HEK293 (cell line): ENCODE measurements at regions not wholly inside any gene's neighbourhood (a gene's known extent, or its start where the extent isn't known, plus 50 kb on each side); places are given as distances from the start of the nearest gene placed in this dataset.

Source experiments
- CTCF ChIA-PET: fragments of 350-600 bp; formaldehyde crosslinking; extraction: SDS; loops from one replicate; lab custom pipeline; 2021; ENCODE audit warnings: antibody characterized with exemption; lab: Yijun Ruan, JAX
- POLR2A ChIA-PET: fragments of 300-600 bp; formaldehyde crosslinking; extraction: SDS; loops from one replicate; lab custom pipeline; 2020; ENCODE audit warnings: antibody characterized with exemption, inconsistent platforms; lab: Yijun Ruan, JAX
- H3K27ac ChIP-seq: fragments of 200-500 bp; sonication (Bioruptor generic); 2 replicates; pipeline ENCODE4 v1.5.1; 2014; ENCODE audit warnings: low read depth, low read length, control low read depth, inconsistent platforms; ENCODE audit errors: extremely low read depth
- H3K36me3 ChIP-seq, 2 experiments: fragments of 200-500 bp in 1 of 2; sonication (Bioruptor generic) in 1 of 2; 1 replicate in 1 of 2; 2 replicates in 1 of 2; pipeline ENCODE4 v1.5.1; 2014 to 2017; ENCODE audit warnings: inconsistent platforms in 2 of 2, low read length in 2 of 2; ENCODE audit not compliant: control insufficient read depth in 2 of 2, insufficient read depth in 1 of 2
- H3K4me1 ChIP-seq: fragments of 200-500 bp; sonication (Bioruptor generic); 2 replicates; pipeline ENCODE4 v1.5.1; 2014; ENCODE audit warnings: mild to moderate bottlenecking, low read length, inconsistent platforms; ENCODE audit not compliant: control insufficient read depth, insufficient read depth
- H3K4me3 ChIP-seq: 2 replicates; pipeline ENCODE4 v1.5.1; 2011; ENCODE audit warnings: low read depth, mild to moderate bottlenecking, control low read depth, low read length, moderate library complexity
- H3K9me3 ChIP-seq: fragments of 200-500 bp; sonication (Bioruptor generic); 2 replicates; pipeline ENCODE4 v1.5.1; 2014; ENCODE audit warnings: low read depth, low read length, inconsistent platforms; ENCODE audit not compliant: control insufficient read depth, insufficient read depth
- BCL11B ChIP-seq: fragments of 450-650 bp; formaldehyde crosslinking; IDR thresholded peaks from 2 replicates; pipeline ENCODE4 v1.5.1; 2016; ENCODE audit warnings: low read depth, missing biosample characterization, missing genetic modification characterization
- GLI2 ChIP-seq: fragments of 450-650 bp; formaldehyde crosslinking; IDR thresholded peaks from 2 replicates; pipeline ENCODE4; 2017; ENCODE audit warnings: missing biosample characterization, missing genetic modification characterization, low read depth, borderline replicate concordance
- GLI4 ChIP-seq: fragments of 450-650 bp; formaldehyde crosslinking; IDR thresholded peaks from 2 replicates; pipeline ENCODE4 v1.5.1; 2016; ENCODE audit warnings: missing biosample characterization, missing genetic modification characterization
- HOXC10 ChIP-seq: sonication (generic); formaldehyde crosslinking; IDR thresholded peaks from 2 replicates; pipeline ENCODE4 v1.8.1; 2023; ENCODE audit warnings: mild to moderate bottlenecking, missing genetic modification reagents
- MYNN ChIP-seq: fragments of 450-650 bp; formaldehyde crosslinking; IDR thresholded peaks from 2 replicates; pipeline ENCODE4 v1.5.1; 2016; ENCODE audit warnings: missing biosample characterization, missing genetic modification characterization, borderline replicate concordance
- TCF7L2 ChIP-seq: IDR thresholded peaks from 2 replicates; pipeline ENCODE4 v1.6.1; 2011; ENCODE audit warnings: low read depth, mild to moderate bottlenecking, inconsistent platforms, low read length, moderate library complexity, borderline replicate concordance
- ZBTB20 ChIP-seq: fragments of 450-650 bp; formaldehyde crosslinking; IDR thresholded peaks from 2 replicates; pipeline ENCODE4 v1.5.1; 2016; ENCODE audit warnings: missing biosample characterization, missing genetic modification characterization
- ZNF10 ChIP-seq: fragments of 450-650 bp; formaldehyde crosslinking; IDR thresholded peaks from 2 replicates; pipeline ENCODE4 v1.5.1; 2017; ENCODE audit warnings: missing biosample characterization, missing genetic modification characterization
- ZNF221 ChIP-seq: fragments of 450-650 bp; formaldehyde crosslinking; IDR thresholded peaks from 2 replicates; pipeline ENCODE4 v1.5.1; 2017; ENCODE audit warnings: missing biosample characterization, missing genetic modification characterization, borderline replicate concordance
- ZNF37A ChIP-seq: fragments of 450-650 bp; IDR thresholded peaks from 2 replicates; pipeline ENCODE4 v1.5.1; 2018; ENCODE audit warnings: missing biosample characterization, missing genetic modification characterization
- ZNF394 ChIP-seq: fragments of 450-650 bp; formaldehyde crosslinking; IDR thresholded peaks from 2 replicates; pipeline ENCODE4 v1.5.1; 2016; ENCODE audit warnings: missing biosample characterization, missing genetic modification characterization, mild to moderate bottlenecking, moderate library complexity, borderline replicate concordance
- ZNF501 ChIP-seq: fragments of 450-650 bp; formaldehyde crosslinking; IDR thresholded peaks from 2 replicates; pipeline ENCODE4 v1.5.1; 2016; ENCODE audit warnings: missing biosample characterization, missing genetic modification characterization
- ZNF585B ChIP-seq: fragments of 450-650 bp; formaldehyde crosslinking; IDR thresholded peaks from 2 replicates; pipeline ENCODE4 v1.5.1; 2016; ENCODE audit warnings: missing biosample characterization, missing genetic modification characterization
- ZNF600 ChIP-seq: fragments of 450-650 bp; formaldehyde crosslinking; IDR thresholded peaks from 2 replicates; pipeline ENCODE4 v1.5.1; 2016; ENCODE audit warnings: missing biosample characterization, missing genetic modification characterization
- ZNF629 ChIP-seq: fragments of 450-650 bp; formaldehyde crosslinking; IDR thresholded peaks from 2 replicates; pipeline ENCODE4 v1.5.1; 2017; ENCODE audit warnings: missing biosample characterization, missing genetic modification characterization
- TF ChIP-seq, protein P1 (sequence below): fragments of 450-650 bp; formaldehyde crosslinking; IDR thresholded peaks from 2 replicates; pipeline ENCODE4 v1.5.1; 2017; ENCODE audit warnings: missing biosample characterization, mild to moderate bottlenecking, missing genetic modification characterization, moderate library complexity
- TF ChIP-seq, protein P2 (sequence below): fragments of 450-650 bp; formaldehyde crosslinking; IDR thresholded peaks from 2 replicates; pipeline ENCODE4 v1.5.1; 2016; ENCODE audit warnings: missing biosample characterization, missing genetic modification characterization
- TF ChIP-seq, protein P3 (sequence below): fragments of 450-650 bp; formaldehyde crosslinking; IDR thresholded peaks from 2 replicates; pipeline ENCODE4 v1.5.1; 2016; ENCODE audit warnings: missing biosample characterization, missing genetic modification characterization
- TF ChIP-seq, protein P4 (sequence below): fragments of 450-650 bp; formaldehyde crosslinking; IDR thresholded peaks from 2 replicates; pipeline ENCODE4 v1.5.0; 2017; ENCODE audit warnings: missing biosample characterization, missing genetic modification characterization, borderline replicate concordance
- TF ChIP-seq, protein P5 (sequence below): IDR thresholded peaks from 2 replicates; pipeline ENCODE4 v1.6.1; 2011; ENCODE audit warnings: mild to moderate bottlenecking, low read depth, low read length, borderline replicate concordance

DNA sequence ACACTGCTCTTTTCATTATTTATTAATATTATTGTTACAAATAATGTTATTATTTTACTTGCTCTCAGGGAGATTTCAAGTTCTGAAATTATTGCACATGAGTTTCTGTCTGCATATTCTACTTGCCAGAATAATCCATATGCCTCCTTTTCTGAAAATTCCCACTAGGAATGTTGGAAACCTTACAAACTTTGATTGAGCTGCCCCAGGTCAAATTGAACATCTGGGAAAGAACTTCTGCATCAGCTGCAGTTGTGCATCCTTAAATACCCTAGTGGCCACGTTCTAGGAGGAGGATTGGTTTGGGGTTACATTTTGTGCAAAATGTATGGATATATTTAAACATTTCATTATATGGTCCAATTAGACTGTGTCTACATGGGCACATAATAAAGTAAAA lies 1302.7 kb upstream of the PIK3C3 start:
- Histone ChIP-seq H3K36me3 (no peaks in the 10 kb centered on the region), H3K9me3 (no peaks in the 10 kb centered on the region), H3K4me3 (no peak overlapping the region), H3K27ac (no peak overlapping the region), H3K4me1 (no peaks in the 10 kb centered on the region)
- ChIA-PET CTCF (no interaction called here), POLR2A (no interaction called here)
- TF ChIP-seq TCF7L2 (no peak), ZNF394 (tag by site-specific recombination) (no peak), ZNF10 (no peak), ZNF37A (tag by site-specific recombination) (no peak), BCL11B (tag by site-specific recombination) (no peak), ZNF600 (tag by site-specific recombination) (no peak), ZNF585B (tag by site-specific recombination) (no peak), ZBTB20 (tag by site-specific recombination) (no peak), ZNF629 (no peak), ZNF501 (tag by site-specific recombination) (no peak), HOXC10 (no peak), GLI2 (no peak)
- TF ChIP-seq, protein P1, sequence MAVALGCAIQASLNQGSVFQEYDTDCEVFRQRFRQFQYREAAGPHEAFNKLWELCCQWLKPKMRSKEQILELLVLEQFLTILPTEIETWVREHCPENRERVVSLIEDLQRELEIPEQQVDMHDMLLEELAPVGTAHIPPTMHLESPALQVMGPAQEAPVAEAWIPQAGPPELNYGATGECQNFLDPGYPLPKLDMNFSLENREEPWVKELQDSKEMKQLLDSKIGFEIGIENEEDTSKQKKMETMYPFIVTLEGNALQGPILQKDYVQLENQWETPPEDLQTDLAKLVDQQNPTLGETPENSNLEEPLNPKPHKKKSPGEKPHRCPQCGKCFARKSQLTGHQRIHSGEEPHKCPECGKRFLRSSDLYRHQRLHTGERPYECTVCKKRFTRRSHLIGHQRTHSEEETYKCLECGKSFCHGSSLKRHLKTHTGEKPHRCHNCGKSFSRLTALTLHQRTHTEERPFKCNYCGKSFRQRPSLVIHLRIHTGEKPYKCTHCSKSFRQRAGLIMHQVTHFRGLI (tag by site-specific recombination), result no peak
- TF ChIP-seq, protein P2, sequence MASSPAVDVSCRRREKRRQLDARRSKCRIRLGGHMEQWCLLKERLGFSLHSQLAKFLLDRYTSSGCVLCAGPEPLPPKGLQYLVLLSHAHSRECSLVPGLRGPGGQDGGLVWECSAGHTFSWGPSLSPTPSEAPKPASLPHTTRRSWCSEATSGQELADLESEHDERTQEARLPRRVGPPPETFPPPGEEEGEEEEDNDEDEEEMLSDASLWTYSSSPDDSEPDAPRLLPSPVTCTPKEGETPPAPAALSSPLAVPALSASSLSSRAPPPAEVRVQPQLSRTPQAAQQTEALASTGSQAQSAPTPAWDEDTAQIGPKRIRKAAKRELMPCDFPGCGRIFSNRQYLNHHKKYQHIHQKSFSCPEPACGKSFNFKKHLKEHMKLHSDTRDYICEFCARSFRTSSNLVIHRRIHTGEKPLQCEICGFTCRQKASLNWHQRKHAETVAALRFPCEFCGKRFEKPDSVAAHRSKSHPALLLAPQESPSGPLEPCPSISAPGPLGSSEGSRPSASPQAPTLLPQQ (tag by site-specific recombination), result no peak
- TF ChIP-seq, protein P3, sequence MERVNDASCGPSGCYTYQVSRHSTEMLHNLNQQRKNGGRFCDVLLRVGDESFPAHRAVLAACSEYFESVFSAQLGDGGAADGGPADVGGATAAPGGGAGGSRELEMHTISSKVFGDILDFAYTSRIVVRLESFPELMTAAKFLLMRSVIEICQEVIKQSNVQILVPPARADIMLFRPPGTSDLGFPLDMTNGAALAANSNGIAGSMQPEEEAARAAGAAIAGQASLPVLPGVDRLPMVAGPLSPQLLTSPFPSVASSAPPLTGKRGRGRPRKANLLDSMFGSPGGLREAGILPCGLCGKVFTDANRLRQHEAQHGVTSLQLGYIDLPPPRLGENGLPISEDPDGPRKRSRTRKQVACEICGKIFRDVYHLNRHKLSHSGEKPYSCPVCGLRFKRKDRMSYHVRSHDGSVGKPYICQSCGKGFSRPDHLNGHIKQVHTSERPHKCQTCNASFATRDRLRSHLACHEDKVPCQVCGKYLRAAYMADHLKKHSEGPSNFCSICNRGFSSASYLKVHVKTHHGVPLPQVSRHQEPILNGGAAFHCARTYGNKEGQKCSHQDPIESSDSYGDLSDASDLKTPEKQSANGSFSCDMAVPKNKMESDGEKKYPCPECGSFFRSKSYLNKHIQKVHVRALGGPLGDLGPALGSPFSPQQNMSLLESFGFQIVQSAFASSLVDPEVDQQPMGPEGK (tag by site-specific recombination), result no peak

DNA sequence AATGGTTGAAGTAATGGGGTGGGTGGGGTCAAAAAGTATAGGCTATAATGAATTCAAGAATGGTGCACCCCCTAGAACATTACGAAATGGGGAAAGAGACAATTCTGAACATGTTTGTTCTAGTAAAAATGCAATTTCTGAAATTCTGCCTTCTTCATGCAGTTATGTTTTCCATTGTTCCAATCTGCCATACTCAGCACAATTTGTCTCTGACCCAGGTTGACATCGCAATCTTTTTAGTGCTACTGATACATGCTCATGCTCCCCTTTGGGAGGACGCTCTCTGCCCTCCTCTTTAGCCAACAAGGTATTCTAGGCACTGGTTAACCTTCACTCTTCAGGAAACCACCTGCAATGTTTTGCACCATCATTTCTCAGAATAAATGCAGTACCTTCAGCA lies 1303.9 kb upstream of the PIK3C3 start:
- Histone ChIP-seq H3K27ac (no peak overlapping the region), H3K36me3 (no peaks in the 10 kb centered on the region), H3K9me3 (no peaks in the 10 kb centered on the region), H3K4me3 (no peak overlapping the region), H3K4me1 (no peaks in the 10 kb centered on the region)
- ChIA-PET POLR2A (no interaction called here), CTCF (interaction anchor here (1.1 kb wide), 1 partner anchor 10 kb away, joined by 4 read pairs; no protein-coding TSS in a partner anchor)
- TF ChIP-seq, protein P4, sequence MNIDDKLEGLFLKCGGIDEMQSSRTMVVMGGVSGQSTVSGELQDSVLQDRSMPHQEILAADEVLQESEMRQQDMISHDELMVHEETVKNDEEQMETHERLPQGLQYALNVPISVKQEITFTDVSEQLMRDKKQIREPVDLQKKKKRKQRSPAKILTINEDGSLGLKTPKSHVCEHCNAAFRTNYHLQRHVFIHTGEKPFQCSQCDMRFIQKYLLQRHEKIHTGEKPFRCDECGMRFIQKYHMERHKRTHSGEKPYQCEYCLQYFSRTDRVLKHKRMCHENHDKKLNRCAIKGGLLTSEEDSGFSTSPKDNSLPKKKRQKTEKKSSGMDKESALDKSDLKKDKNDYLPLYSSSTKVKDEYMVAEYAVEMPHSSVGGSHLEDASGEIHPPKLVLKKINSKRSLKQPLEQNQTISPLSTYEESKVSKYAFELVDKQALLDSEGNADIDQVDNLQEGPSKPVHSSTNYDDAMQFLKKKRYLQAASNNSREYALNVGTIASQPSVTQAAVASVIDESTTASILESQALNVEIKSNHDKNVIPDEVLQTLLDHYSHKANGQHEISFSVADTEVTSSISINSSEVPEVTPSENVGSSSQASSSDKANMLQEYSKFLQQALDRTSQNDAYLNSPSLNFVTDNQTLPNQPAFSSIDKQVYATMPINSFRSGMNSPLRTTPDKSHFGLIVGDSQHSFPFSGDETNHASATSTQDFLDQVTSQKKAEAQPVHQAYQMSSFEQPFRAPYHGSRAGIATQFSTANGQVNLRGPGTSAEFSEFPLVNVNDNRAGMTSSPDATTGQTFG (tag by site-specific recombination), result no peak
- TF ChIP-seq MYNN (tag by site-specific recombination), result no peak
- no peak for TF ChIP-seq GLI4 (tag by site-specific recombination)
- TF ChIP-seq ZNF221 (tag by site-specific recombination), result no peak
- TF ChIP-seq, protein P5, sequence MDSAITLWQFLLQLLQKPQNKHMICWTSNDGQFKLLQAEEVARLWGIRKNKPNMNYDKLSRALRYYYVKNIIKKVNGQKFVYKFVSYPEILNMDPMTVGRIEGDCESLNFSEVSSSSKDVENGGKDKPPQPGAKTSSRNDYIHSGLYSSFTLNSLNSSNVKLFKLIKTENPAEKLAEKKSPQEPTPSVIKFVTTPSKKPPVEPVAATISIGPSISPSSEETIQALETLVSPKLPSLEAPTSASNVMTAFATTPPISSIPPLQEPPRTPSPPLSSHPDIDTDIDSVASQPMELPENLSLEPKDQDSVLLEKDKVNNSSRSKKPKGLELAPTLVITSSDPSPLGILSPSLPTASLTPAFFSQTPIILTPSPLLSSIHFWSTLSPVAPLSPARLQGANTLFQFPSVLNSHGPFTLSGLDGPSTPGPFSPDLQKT, result no peak
- TF ChIP-seq, all 188 proteins: peak for 0
